Endodermal cell (in vitro differentiated cells): ENCODE measurements at regions not wholly inside any gene's neighbourhood (a gene's known extent, or its start where the extent isn't known, plus 50 kb on each side); places are given as distances from the start of the nearest gene placed in this dataset.

Experiments
- DNase-seq: peaks from one replicate; pipeline ENCODE4 v3.0.0-alpha.2; 2017
- H3K27ac ChIP-seq: 2 replicates; pipeline ENCODE4 v1.5.1; 2013; ENCODE audit warnings: mild to moderate bottlenecking, low read depth, low read length, moderate library complexity
- H3K27me3 ChIP-seq: 2 replicates; pipeline ENCODE4 v1.6.1; 2013; ENCODE audit warnings: mild to moderate bottlenecking, low read length, moderate library complexity; ENCODE audit not compliant: insufficient read depth, control insufficient read depth, poor library complexity, severe bottlenecking
- H3K36me3 ChIP-seq: 2 replicates; pipeline ENCODE4 v1.7.0; 2013; ENCODE audit warnings: mild to moderate bottlenecking, low read length, moderate library complexity; ENCODE audit not compliant: control insufficient read depth, insufficient read depth
- H3K4me1 ChIP-seq: one replicate; pipeline ENCODE4 v1.7.0; 2013; ENCODE audit warnings: low read length; ENCODE audit not compliant: control insufficient read depth, insufficient read depth
- H3K4me3 ChIP-seq: 2 replicates; pipeline ENCODE4 v1.5.1; 2013; ENCODE audit warnings: mild to moderate bottlenecking, low read length, moderate library complexity
- H3K9ac ChIP-seq: 2 replicates; pipeline ENCODE4 v1.6.1; 2013; ENCODE audit warnings: mild to moderate bottlenecking, low read length, moderate library complexity; ENCODE audit not compliant: poor library complexity, severe bottlenecking; ENCODE audit errors: extremely low read depth
- H3K9me3 ChIP-seq: 2 replicates; pipeline ENCODE4 v1.6.1; 2013; ENCODE audit warnings: mild to moderate bottlenecking, low read length, moderate library complexity; ENCODE audit not compliant: control insufficient read depth
- H3K27ac Mint-ChIP-seq: 2 replicates; pipeline ENCODE4 v1.8.0; 2020; ENCODE audit warnings: mixed read lengths
- H3K27me3 Mint-ChIP-seq: 2 replicates; pipeline ENCODE4 v1.8.0; 2021; ENCODE audit warnings: mild to moderate bottlenecking, mixed read lengths; ENCODE audit not compliant: insufficient read depth
- H3K36me3 Mint-ChIP-seq: 2 replicates; pipeline ENCODE4 v1.8.0; 2020; ENCODE audit warnings: low read depth, mixed read lengths
- H3K4me1 Mint-ChIP-seq: 2 replicates; pipeline ENCODE4 v1.8.0; 2020; ENCODE audit warnings: mixed read lengths
- H3K4me3 Mint-ChIP-seq: 2 replicates; pipeline ENCODE4 v1.8.0; 2020; ENCODE audit warnings: mild to moderate bottlenecking, moderate library complexity, mixed read lengths
- H3K9me3 Mint-ChIP-seq: 2 replicates; pipeline ENCODE4 v1.8.0; 2020; ENCODE audit warnings: mild to moderate bottlenecking, mixed read lengths
- CTCF ChIP-seq: fragments of 200-600 bp; sonication (generic); conservative IDR thresholded peaks from 2 replicates; pipeline ENCODE4 v1.5.0; 2021; ENCODE audit warnings: antibody characterized with exemption, mild to moderate bottlenecking
- WGBS, 2 experiments: methylation state at CpG; one replicate each; pipeline versions ENCODE4 v1.1.5 to v1.1.7; 2013; ENCODE audit warnings: missing lambda C conversion rate in 2 of 2, mixed read lengths in 1 of 2; ENCODE audit not compliant: insufficient coverage in 1 of 2, insufficient read length in 1 of 2; 5-methylcytosine and 5-hydroxymethylcytosine counted together

GRCh38 chr4:148883435-148883834 lies 441.2 kb upstream of the NR3C2 start:
- Histone ChIP-seq H3K27ac (no peak overlapping the region), H3K9ac (no peak overlapping the region), H3K9me3 (no peaks in the 10 kb centered on the region), H3K36me3 (no peaks in the 10 kb centered on the region), H3K4me3 (no peak overlapping the region), H3K27me3 (no peaks in the 10 kb centered on the region), H3K4me1 (no peaks in the 10 kb centered on the region)
- no peak for DNase-seq
- H3K9me3 Mint-ChIP-seq = no peaks in the 10 kb centered on the region
- H3K27me3 Mint-ChIP-seq = peaks cover 8% of the 10 kb centered on the region
- WGBS, 2 experiments = no CpG with 5 or more reads among the region's 1 CpG
- H3K27ac Mint-ChIP-seq = no peak overlapping the region
- no peaks in the 10 kb centered on the region for H3K36me3 Mint-ChIP-seq
- H3K4me1 Mint-ChIP-seq = peaks cover 30% of the 10 kb centered on the region
- H3K4me3 Mint-ChIP-seq = no peak overlapping the region
- no peak for TF ChIP-seq CTCF

- no peaks in the 10 kb centered on the region for H3K4me1 ChIP-seq
- no peaks in the 10 kb centered on the region for H3K36me3 Mint-ChIP-seq
- DNase-seq = peak; percentile 65
- no peaks in the 10 kb centered on the region for H3K36me3 ChIP-seq
- H3K4me3 Mint-ChIP-seq = no peak overlapping the region
- no peak overlapping the region for H3K27ac ChIP-seq
- H3K4me1 Mint-ChIP-seq = peaks cover 30% of the 10 kb centered on the region
- no peaks in the 10 kb centered on the region for H3K9me3 Mint-ChIP-seq
- no peaks in the 10 kb centered on the region for H3K27me3 ChIP-seq
- no peak for TF ChIP-seq CTCF
- no peaks in the 10 kb centered on the region for H3K9me3 ChIP-seq
- H3K9ac ChIP-seq = no peak overlapping the region
- H3K27ac Mint-ChIP-seq = peak overlapping the region; percentile 78
- no peak overlapping the region for H3K4me3 ChIP-seq
- peaks cover 8% of the 10 kb centered on the region for H3K27me3 Mint-ChIP-seq
- 45 to 54% methylated on average over 1 to 5 of the region's 5 CpGs for WGBS, 2 experiments
Observed at GRCh38 chr4:148881860-148882643, 439.8 kb upstream of the NR3C2 start.

- 23 to 33% methylated on average over 1 to 2 of the region's 2 CpGs for WGBS, 2 experiments
- Mint-ChIP-seq H3K9me3 (peaks cover 3% of the 10 kb centered on the region), H3K36me3 (no peaks in the 10 kb centered on the region), H3K27ac (no peak overlapping the region), H3K4me3 (no peak overlapping the region), H3K27me3 (peaks cover 16% of the 10 kb centered on the region), H3K4me1 (peaks cover 18% of the 10 kb centered on the region)
- H3K9ac ChIP-seq = no peak overlapping the region
- no peaks in the 10 kb centered on the region for H3K4me1 ChIP-seq
- no peaks in the 10 kb centered on the region for H3K9me3 ChIP-seq
- no peak overlapping the region for H3K27ac ChIP-seq
- DNase-seq = peak; percentile 53
- TF ChIP-seq CTCF = peak; percentile 58
- H3K36me3 ChIP-seq = no peaks in the 10 kb centered on the region
- peaks cover 26% of the 10 kb centered on the region for H3K27me3 ChIP-seq
- no peak overlapping the region for H3K4me3 ChIP-seq
Observed at GRCh38 chr4:148874331-148874730, 432.1 kb upstream of the NR3C2 start.
